ENCODE measurements at regions not wholly inside any gene's neighbourhood (a gene's known extent, or its start where the extent isn't known, plus 50 kb on each side); places are given as distances from the start of the nearest gene placed in this dataset.

DNA sequence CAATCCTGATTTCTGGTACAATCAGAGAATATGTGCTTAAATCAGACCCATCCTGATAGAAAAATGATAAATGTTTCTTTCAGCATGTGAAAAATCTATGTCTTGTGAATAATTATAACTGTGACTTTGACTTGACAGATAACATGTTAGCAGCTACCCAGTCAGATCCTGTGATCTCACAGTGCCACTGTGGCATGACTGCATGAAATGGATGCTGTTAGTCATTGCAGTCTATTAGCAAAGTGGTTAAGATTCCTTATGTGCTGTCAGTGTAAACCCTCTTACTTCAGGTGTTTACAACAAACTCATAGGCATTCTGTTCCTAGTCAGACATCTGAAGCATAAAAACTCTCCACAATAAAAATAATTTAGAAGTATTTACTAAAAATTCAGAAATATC is 244.6 kb upstream of the RND3 start:
- DNase-seq, result no peak
- no peak for TF ChIP-seq POLR2A (IDR thresholded peaks at IDR 0.05)
- TF ChIP-seq, protein P1, sequence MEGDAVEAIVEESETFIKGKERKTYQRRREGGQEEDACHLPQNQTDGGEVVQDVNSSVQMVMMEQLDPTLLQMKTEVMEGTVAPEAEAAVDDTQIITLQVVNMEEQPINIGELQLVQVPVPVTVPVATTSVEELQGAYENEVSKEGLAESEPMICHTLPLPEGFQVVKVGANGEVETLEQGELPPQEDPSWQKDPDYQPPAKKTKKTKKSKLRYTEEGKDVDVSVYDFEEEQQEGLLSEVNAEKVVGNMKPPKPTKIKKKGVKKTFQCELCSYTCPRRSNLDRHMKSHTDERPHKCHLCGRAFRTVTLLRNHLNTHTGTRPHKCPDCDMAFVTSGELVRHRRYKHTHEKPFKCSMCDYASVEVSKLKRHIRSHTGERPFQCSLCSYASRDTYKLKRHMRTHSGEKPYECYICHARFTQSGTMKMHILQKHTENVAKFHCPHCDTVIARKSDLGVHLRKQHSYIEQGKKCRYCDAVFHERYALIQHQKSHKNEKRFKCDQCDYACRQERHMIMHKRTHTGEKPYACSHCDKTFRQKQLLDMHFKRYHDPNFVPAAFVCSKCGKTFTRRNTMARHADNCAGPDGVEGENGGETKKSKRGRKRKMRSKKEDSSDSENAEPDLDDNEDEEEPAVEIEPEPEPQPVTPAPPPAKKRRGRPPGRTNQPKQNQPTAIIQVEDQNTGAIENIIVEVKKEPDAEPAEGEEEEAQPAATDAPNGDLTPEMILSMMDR (IDR thresholded peaks at IDR 0.05), result no peak
- no peaks in the 10 kb centered on the region for H3K9me3 ChIP-seq

DNA sequence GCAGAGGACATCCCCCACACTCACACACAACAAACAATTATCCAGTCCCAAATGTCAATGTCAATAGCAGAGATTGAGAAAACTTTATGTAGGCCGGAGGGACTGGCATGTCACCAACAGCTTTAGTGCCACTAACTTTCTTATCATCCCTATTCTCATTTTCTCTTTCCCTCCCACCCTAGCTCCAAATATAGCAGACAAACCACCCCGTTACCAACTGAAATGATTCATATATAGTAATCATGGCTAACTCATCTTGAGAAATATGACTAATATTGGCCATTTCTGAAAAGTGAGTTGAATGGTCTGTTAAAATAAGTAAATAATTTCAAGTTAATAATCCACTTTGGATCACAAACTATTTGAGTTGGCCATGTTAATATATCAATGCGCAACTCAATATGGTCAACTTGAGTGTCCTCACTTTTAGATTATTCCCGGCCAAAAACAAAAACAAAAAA is 242.1 kb upstream of the RND3 start:
- Histone ChIP-seq H3K27me3 (no peaks in the 10 kb centered on the region), H3K4me1 (no peaks in the 10 kb centered on the region), H3K27ac (no peak overlapping the region), H3K9me3 (no peaks in the 10 kb centered on the region), H3K36me3 (no peaks in the 10 kb centered on the region), H3K4me3 (no peak overlapping the region)
- TF ChIP-seq, protein P1 (IDR thresholded peaks at IDR 0.05), result no peak
- TF ChIP-seq POLR2A (IDR thresholded peaks at IDR 0.05), result no peak
- DNase-seq, result no peak

More for the DNA sequence above, 244.6 kb upstream of the RND3 start:
- no peaks in the 10 kb centered on the region for H3K4me1 ChIP-seq
- no peaks in the 10 kb centered on the region for H3K27me3 ChIP-seq
- H3K27ac ChIP-seq, result no peak overlapping the region
- no peaks in the 10 kb centered on the region for H3K36me3 ChIP-seq
- H3K4me3 ChIP-seq, result no peak overlapping the region

DNA sequence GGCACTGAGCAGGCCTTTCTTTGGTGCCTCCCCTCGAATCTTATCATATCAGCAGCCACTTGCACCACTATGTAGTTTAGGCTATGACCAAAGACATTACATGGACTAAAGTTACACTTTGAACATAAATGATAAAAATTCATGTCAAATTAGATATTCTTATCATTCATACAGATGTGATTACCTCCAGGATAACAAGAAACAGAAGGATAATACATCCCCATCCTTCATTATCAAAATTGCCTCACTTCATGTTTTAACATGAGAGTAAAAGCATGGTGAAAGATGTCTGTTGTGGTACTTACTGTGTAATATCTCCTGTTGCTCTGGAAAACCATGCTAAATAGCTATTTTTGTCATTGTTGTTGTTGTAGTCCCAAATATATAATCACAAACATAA is 230.8 kb upstream of the RND3 start:
- no peak overlapping the region for H3K4me3 ChIP-seq
- H3K27me3 ChIP-seq, result no peaks in the 10 kb centered on the region
- no peaks in the 10 kb centered on the region for H3K4me1 ChIP-seq
- TF ChIP-seq, protein P1 (IDR thresholded peaks at IDR 0.05), result no peak
- no peak for TF ChIP-seq POLR2A (IDR thresholded peaks at IDR 0.05)
- no peak for DNase-seq
- no peak overlapping the region for H3K27ac ChIP-seq
- H3K9me3 ChIP-seq, result no peaks in the 10 kb centered on the region
- H3K36me3 ChIP-seq, result no peaks in the 10 kb centered on the region

GRCh38 chr2:150716186-150716585 is 228.7 kb upstream of the RND3 start:
- Histone ChIP-seq H3K27me3 (no peaks in the 10 kb centered on the region), H3K4me3 (no peak overlapping the region), H3K9me3 (no peaks in the 10 kb centered on the region), H3K4me1 (no peaks in the 10 kb centered on the region), H3K27ac (no peak overlapping the region), H3K36me3 (no peaks in the 10 kb centered on the region)
- no peak for DNase-seq
- TF ChIP-seq, protein P1 (IDR thresholded peaks at IDR 0.05), result no peak
- TF ChIP-seq POLR2A (IDR thresholded peaks at IDR 0.05), result no peak

DNA sequence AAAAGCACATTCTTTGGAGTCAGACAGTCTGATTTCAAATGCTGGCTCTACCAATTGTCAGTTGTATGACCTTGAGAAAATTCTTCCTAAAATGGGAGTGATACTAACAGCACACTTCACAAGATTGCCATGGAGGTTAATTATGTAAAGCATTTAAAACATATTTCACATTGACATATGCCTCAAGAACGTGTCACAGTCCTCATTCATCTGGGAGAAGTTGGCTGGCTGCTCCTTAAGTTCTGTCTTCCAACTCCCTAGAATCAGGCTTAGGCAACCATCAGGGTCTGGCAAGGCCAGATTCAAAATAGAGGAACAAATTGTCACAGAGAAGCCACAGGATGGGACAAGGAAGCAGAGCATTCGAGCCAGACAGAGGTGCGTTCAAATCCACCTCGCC is 228.0 kb upstream of the RND3 start:
- Histone ChIP-seq H3K27me3 (no peaks in the 10 kb centered on the region), H3K9me3 (no peaks in the 10 kb centered on the region), H3K4me1 (no peaks in the 10 kb centered on the region), H3K4me3 (no peak overlapping the region), H3K36me3 (no peaks in the 10 kb centered on the region), H3K27ac (no peak overlapping the region)
- no peak for DNase-seq
- TF ChIP-seq POLR2A (IDR thresholded peaks at IDR 0.05), result no peak
- TF ChIP-seq, protein P1 (IDR thresholded peaks at IDR 0.05), result no peak

DNA sequence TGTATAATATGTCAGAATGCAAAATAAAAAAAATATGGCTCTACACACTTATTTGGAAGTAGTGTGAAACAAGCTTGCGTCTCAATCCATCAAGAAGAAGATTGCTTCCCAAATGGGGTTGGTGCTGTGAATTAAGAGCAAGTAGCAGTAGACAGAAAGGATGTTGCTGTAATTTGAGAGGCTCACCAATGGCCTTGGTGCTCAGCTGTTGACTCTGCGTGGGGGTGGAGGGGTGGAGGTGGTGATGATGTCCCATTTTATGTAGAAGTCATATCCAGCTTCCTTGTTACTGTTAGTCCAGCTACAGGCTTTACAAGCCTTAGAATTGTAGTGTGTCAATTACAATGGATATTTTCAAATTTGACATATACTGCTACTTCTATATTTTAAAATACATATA is 223.4 kb upstream of the RND3 start:
- Histone ChIP-seq H3K4me1 (no peaks in the 10 kb centered on the region), H3K4me3 (no peak overlapping the region), H3K27me3 (no peaks in the 10 kb centered on the region), H3K27ac (no peak overlapping the region), H3K36me3 (no peaks in the 10 kb centered on the region), H3K9me3 (no peaks in the 10 kb centered on the region)
- no peak for DNase-seq
- TF ChIP-seq, protein P1 (IDR thresholded peaks at IDR 0.05), result no peak
- TF ChIP-seq POLR2A (IDR thresholded peaks at IDR 0.05), result no peak
